HG02852 (cell line): ENCODE measurements at regions not wholly inside any gene's neighbourhood (a gene's known extent, or its start where the extent isn't known, plus 50 kb on each side); places are given as distances from the start of the nearest gene placed in this dataset.
"Not testable (repeated sequence)": the region's sequence is repeated elsewhere in the genome, so short reads cannot be mapped to it uniquely, and the experiment has no call there.

Source experiments
- ATAC-seq: cut with Tn5 transposase; IDR thresholded peaks from one replicate; pipeline ENCODE4 v1.9.1; 2021; ENCODE audit warnings: mild to moderate bottlenecking, moderate library complexity; ENCODE audit not compliant: unreplicated experiment

DNA sequence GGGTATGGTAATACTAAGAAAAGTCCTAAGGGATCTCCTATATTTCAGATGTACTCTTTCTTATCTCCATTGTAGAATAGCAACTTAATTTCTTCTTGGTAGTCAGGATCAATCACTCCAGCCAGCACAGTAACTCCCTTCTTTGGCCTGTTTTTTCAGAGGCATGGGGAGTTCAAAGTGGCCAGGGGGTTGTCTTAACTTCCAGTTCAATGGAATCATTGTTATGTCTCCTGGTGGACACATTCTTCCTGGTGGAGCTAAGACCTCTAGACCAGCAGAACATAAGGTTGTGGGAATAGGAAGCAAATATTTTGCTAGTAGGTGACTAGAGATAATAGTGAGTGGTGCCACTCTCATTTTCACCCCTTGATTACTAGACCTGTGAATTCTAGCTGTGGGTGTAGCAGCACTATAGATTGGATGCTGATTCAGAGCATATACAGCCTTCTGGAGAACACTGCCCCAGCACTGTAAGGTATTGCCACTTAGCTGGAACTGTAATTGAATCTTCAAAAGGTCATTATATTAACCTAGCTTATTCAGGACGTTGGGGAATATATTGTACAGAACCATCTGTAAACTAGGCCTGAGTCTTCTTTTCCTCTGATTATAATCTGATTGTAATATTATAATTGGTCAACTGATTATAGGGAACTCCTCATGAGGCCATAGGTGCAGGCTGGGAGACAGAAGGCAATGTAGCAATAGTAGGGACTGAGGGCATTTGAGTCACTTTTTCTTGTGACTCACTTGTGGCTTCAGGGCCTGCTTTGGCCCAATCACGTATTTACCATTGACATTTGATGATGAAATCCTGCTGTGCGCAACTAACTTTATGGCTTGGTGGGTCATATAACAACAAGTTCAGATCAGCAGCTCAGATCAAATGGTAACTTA, 60.2 kb upstream of the ATP2B1 start:
- no peak for ATAC-seq

DNA sequence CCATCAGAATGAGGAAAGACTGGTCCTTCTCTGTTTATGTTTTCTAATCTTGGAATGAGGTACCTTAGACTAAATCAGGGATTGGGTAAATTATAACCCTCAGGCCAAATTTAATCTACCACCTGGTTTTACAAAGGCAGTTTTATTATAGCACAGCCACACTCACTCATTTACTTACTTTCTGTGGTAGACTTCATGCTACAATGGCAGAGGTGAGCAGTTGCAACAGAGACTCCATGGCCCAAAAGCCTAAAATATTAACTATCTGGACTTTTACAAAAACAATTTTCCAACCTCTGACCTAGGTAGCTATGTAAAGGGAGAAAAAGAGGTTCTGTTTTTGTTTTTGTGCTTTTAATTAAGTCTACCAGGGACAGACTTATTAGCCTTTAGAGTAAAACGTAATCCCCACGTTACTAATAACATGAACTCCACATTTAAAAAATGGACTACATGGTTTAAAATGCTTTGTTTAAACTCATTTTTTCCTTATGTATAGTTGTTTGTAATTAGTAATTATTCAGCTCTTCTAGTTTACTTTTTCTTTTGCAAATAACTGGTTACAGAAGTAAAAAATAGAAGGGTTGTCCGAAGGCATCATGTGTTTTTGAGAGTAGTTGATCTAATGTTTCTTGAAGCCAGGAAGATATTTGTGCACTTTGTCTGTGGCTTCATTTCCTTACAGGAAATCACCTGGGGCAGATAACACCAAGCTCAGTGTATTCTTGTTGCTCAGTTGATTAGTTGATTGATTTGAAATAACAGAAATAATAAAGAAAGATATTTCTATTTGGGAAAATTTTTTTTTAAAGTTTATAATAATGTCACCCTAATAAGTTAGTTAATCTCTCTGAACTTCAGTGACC, 57.6 kb upstream of the ATP2B1 start:
- ATAC-seq = peak; percentile 82

DNA sequence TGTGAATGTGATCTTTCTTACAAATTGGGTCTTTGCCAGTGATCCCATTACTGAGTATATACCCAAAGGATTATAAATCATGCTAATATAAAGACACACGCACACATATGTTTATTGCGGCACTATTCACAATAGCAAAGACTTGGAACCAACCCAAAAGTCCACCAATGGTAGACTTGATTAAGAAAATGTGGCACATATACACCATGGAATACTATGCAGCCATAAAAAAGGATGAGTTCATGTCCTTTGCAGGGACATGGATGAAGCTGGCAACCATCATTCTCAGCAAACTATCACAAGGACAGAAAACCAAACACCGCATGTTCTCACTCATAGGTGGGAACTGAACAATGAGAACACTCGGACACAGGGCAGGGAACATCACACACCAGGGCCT, 55.5 kb upstream of the ATP2B1 start:
- ATAC-seq = not testable (repeated sequence)

DNA sequence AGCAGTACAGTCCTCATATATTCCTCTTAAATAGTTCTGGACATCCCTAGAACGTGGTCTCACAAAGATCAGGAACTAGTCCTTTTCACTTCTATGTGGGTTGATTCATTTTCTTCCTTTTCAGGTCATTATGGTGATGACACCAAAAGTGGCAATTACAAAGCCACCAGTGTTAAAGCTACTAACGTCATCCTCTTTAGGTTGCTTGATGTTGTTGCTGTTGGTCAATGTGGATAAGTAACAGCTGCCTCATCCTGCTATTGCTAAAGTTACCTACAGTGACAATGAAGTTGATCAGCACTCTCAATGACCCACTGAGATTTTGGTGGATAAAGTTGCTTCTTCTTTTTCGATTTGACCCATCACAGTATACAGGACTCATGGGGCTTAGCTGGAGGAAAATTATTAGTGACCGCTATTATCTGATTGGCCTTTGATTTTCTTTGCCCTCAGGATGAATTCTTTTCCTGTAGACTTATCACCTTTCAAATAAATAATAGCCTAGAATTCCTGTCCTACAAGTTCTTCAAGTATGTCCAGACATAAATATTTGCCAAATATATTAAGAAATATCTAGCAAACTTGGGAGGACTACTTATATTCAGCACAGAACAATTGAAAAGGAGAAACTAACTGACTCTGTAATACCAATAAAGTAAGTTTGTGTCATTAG, 54.0 kb upstream of the ATP2B1 start:
- peak; percentile 50 for ATAC-seq

DNA sequence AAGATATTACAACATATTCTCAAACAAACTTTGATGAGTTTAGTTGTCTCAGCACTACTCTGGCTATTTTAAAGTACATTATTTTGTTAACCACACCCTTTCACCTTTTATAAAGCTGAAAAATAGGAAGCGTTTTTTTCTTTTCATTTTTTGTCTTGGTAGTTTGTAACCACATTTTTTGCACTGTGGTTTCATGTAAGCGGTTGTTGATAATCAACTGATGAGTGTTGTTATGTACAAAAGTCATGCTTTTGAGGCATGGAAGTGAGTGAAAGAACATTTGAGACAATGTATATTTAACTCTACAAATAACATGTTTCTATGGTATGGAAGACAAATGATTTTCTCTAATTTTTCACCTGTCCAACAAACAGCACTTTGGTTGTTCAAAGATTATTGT, 52.1 kb upstream of the ATP2B1 start:
- no peak for ATAC-seq
